CD14-positive monocyte (primary cell): ENCODE measurements at regions not wholly inside any gene's neighbourhood (a gene's known extent, or its start where the extent isn't known, plus 50 kb on each side); places are given as distances from the start of the nearest gene placed in this dataset.
A peak's percentile ranks its signal among the peaks of the same experiment; 100 is the strongest.

Experiments
- DNase-seq, 3 donors: peaks; one replicate each; pipeline ENCODE4 v3.0.0-alpha.2; 2011 to 2022
- H2AFZ ChIP-seq: 2 replicates; pipeline ENCODE4 v1.6.0; 2012; ENCODE audit warnings: mild to moderate bottlenecking, low read depth, low read length, inconsistent platforms; ENCODE audit not compliant: insufficient read depth, poor library complexity, severe bottlenecking
- H3K27ac ChIP-seq, 2 donors: 1 replicate in 1 of 2; 2 replicates in 1 of 2; pipeline ENCODE4 v1.5.1; 2012 to 2013; ENCODE audit warnings: low read length in 2 of 2, control low read depth in 1 of 2, inconsistent platforms in 1 of 2, low read depth in 1 of 2, mild to moderate bottlenecking in 1 of 2
- H3K27me3 ChIP-seq, 2 donors: one replicate each; pipeline versions ENCODE4 v1.6.0 to v1.6.1; 2011 to 2013; ENCODE audit warnings: low read length in 2 of 2; ENCODE audit not compliant: control insufficient read depth in 2 of 2, insufficient read depth in 2 of 2
- H3K36me3 ChIP-seq, 2 donors: replicated peaks in 1 of 2; 1 replicate in 1 of 2; 2 replicates in 1 of 2; pipeline versions ENCODE4 v1.5.1 to v1.6.1; 2012 to 2013; ENCODE audit warnings: low read length in 2 of 2, control low read depth in 1 of 2, inconsistent platforms in 1 of 2, mild to moderate bottlenecking in 1 of 2; ENCODE audit not compliant: insufficient read depth in 2 of 2, control insufficient read depth in 1 of 2
- H3K4me1 ChIP-seq, 2 donors: 1 replicate in 1 of 2; 2 replicates in 1 of 2; pipeline versions ENCODE4 v1.5.1 to v1.6.1; 2012 to 2013; ENCODE audit warnings: low read length in 2 of 2, control low read depth in 1 of 2, inconsistent platforms in 1 of 2, mild to moderate bottlenecking in 1 of 2, moderate library complexity in 1 of 2; ENCODE audit not compliant: insufficient read depth in 2 of 2, control insufficient read depth in 1 of 2
- H3K4me2 ChIP-seq: replicated peaks from 2 replicates; pipeline ENCODE3; 2012; ENCODE audit warnings: low read length, moderate library complexity, mild to moderate bottlenecking; ENCODE audit not compliant: poor library complexity, severe bottlenecking; ENCODE audit errors: extremely low read depth
- H3K4me3 ChIP-seq, 3 experiments: fragments of 200-600 bp in 1 of 3; sonication (generic) in 1 of 3; replicated peaks in 1 of 3; 1 replicate in 2 of 3; 2 replicates in 1 of 3; pipeline ENCODE4 v1.5.1; 2011 to 2013; ENCODE audit warnings: low read length in 3 of 3, mild to moderate bottlenecking in 3 of 3, control low read depth in 2 of 3, low read depth in 2 of 3, inconsistent platforms in 1 of 3, moderate library complexity in 1 of 3
- H3K79me2 ChIP-seq: 2 replicates; pipeline ENCODE4 v1.6.0; 2012; ENCODE audit warnings: mild to moderate bottlenecking, control low read depth, inconsistent platforms, low read length, moderate library complexity; ENCODE audit not compliant: insufficient read depth
- H3K9ac ChIP-seq: 2 replicates; pipeline ENCODE4 v1.6.0; 2017; ENCODE audit warnings: low read length, mild to moderate bottlenecking; ENCODE audit not compliant: insufficient read depth, poor library complexity, severe bottlenecking
- H3K9me3 ChIP-seq, 2 donors: replicated peaks in 1 of 2; 1 replicate in 1 of 2; 2 replicates in 1 of 2; pipeline versions ENCODE4 v1.5.1 to v1.6.1; 2012 to 2013; ENCODE audit warnings: low read length in 2 of 2, control low read depth in 1 of 2; ENCODE audit not compliant: control insufficient read depth in 1 of 2, insufficient read depth in 1 of 2
- H4K20me1 ChIP-seq: 2 replicates; pipeline ENCODE4 v1.6.0; 2012; ENCODE audit warnings: mild to moderate bottlenecking, low read length, control low read depth, moderate library complexity; ENCODE audit not compliant: insufficient read depth
- H3K27ac Mint-ChIP-seq, 7 donors: one replicate each; pipeline ENCODE4 v1.8.0; 2020; ENCODE audit warnings: mild to moderate bottlenecking in 7 of 7, mixed read lengths in 7 of 7, moderate library complexity in 6 of 7, inconsistent platforms in 2 of 7
- H3K27me3 Mint-ChIP-seq, 3 donors: one replicate each; pipeline ENCODE4 v1.8.0; 2021 to 2022; ENCODE audit warnings: low read depth in 3 of 3, mild to moderate bottlenecking in 3 of 3, mixed read lengths in 3 of 3, moderate library complexity in 3 of 3, inconsistent platforms in 1 of 3
- H3K36me3 Mint-ChIP-seq, 2 donors: one replicate each; pipeline ENCODE4 v1.8.0; 2020; ENCODE audit warnings: mixed read lengths in 2 of 2, inconsistent platforms in 1 of 2, mild to moderate bottlenecking in 1 of 2
- H3K4me1 Mint-ChIP-seq: one replicate; pipeline ENCODE4 v1.8.0; 2020; ENCODE audit warnings: mild to moderate bottlenecking, mixed read lengths
- H3K4me3 Mint-ChIP-seq, 2 donors: one replicate each; pipeline ENCODE4 v1.8.0; 2020; ENCODE audit warnings: mild to moderate bottlenecking in 2 of 2, mixed read lengths in 2 of 2, moderate library complexity in 1 of 2
- H3K9me3 Mint-ChIP-seq, 7 donors: one replicate each; pipeline ENCODE4 v1.8.0; 2020 to 2022; ENCODE audit warnings: mixed read lengths in 7 of 7, mild to moderate bottlenecking in 6 of 7, moderate library complexity in 6 of 7, inconsistent platforms in 2 of 7
- WGBS: methylation state at CpG from one replicate; pipeline ENCODE4 v1.1.5; 2013; ENCODE audit warnings: missing lambda C conversion rate; ENCODE audit not compliant: insufficient coverage; 5-methylcytosine and 5-hydroxymethylcytosine counted together
- intact Hi-C, 2 donors: fragments of 100-400 bp; cut with micrococcal nuclease; formaldehyde crosslinking; loops; one replicate each; pipeline versions ENCODE4 v1.15.0 to v1.15.1; 2023
- TF ChIP-seq, protein P1 (sequence below): fragments of 200-600 bp; IDR thresholded peaks from one replicate; pipeline ENCODE4 v1.8.0; 2022; ENCODE audit warnings: antibody characterized with exemption, mild to moderate bottlenecking

DNA sequence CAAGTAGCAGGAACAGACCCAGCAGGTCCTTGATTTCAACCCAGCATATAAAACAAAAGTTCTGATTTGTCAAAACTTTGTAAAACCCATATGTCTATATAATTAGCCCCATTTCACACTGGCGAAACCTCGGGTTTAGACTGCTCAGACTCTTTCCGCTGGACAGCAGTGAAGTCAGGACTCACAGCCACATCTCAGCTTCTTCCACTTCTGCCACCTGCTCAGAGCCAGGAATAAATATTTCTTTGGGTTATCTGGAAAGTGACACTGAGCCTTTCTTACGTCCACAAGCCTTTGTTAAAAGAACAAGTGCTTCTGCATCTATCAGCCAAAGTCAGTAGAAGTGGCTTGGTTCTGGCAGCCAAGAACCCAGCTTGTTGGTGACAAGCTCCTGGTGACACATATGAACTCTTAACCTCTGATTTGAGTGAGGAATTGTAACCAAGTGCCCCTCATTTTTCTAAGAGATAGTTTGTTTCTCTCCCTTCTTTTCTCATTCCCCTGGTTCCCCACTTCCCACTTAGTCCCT, 118.1 kb upstream of the CHD2 start:
- H3K36me3 Mint-ChIP-seq = peaks cover 24 to 46% of the 10 kb centered on the region in 2 donors
- Histone ChIP-seq H3K4me1 (no peaks in the 10 kb centered on the region), H3K36me3 (peaks cover 0 to 12% of the 10 kb centered on the region in 2 donors), H3K4me2 (no peak overlapping the region), H3K27me3 (no peaks in the 10 kb centered on the region), H3K79me2 (no peaks in the 10 kb centered on the region), H3K4me3 (no peak overlapping the region), H2AFZ (no peak overlapping the region), H3K27ac (no peak overlapping the region), H3K9me3 (peaks cover 21 to 22% of the 10 kb centered on the region in 2 donors), H3K9ac (no peak overlapping the region), H4K20me1 (no peaks in the 10 kb centered on the region)
- peak overlapping the region in 1 of 7 donors; percentile 10 for H3K27ac Mint-ChIP-seq
- no peak overlapping the region for H3K4me3 Mint-ChIP-seq
- no peak for DNase-seq
- TF ChIP-seq, protein P1, sequence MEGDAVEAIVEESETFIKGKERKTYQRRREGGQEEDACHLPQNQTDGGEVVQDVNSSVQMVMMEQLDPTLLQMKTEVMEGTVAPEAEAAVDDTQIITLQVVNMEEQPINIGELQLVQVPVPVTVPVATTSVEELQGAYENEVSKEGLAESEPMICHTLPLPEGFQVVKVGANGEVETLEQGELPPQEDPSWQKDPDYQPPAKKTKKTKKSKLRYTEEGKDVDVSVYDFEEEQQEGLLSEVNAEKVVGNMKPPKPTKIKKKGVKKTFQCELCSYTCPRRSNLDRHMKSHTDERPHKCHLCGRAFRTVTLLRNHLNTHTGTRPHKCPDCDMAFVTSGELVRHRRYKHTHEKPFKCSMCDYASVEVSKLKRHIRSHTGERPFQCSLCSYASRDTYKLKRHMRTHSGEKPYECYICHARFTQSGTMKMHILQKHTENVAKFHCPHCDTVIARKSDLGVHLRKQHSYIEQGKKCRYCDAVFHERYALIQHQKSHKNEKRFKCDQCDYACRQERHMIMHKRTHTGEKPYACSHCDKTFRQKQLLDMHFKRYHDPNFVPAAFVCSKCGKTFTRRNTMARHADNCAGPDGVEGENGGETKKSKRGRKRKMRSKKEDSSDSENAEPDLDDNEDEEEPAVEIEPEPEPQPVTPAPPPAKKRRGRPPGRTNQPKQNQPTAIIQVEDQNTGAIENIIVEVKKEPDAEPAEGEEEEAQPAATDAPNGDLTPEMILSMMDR = no peak
- H3K4me1 Mint-ChIP-seq = peaks cover 3% of the 10 kb centered on the region
- H3K27me3 Mint-ChIP-seq = peaks cover 0 to 2% (median 0%) of the 10 kb centered on the region in 3 donors
- H3K9me3 Mint-ChIP-seq = peaks cover 9 to 26% (median 18%) of the 10 kb centered on the region in 7 donors
- intact Hi-C loops = no loop called here
- WGBS = 88% methylated on average over 1 of the region's 4 CpGs

DNA sequence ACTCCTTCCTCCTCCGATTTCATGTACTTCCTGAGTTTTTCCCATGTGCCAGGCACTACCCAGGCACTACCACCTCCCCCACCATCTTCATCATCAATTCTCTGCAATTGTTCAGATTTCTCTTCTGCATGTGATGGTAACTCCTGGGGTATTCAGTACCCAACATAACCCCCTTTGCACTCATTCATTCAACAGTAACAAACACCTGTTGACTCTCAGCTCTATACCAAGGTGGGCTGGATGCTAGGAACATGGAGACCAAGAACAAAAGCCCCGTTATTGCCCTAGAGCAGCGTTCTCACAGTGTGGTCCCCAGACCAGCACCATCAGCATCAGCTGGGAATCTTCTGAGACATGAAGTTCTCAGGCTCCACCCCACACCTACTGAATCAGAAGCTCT, 113.0 kb upstream of the CHD2 start:
- Histone ChIP-seq H3K9ac (no peak overlapping the region), H3K27ac (no peak overlapping the region), H3K4me1 (no peaks in the 10 kb centered on the region), H4K20me1 (no peaks in the 10 kb centered on the region), H2AFZ (no peak overlapping the region), H3K27me3 (no peaks in the 10 kb centered on the region), H3K4me2 (no peak overlapping the region), H3K36me3 (no peaks in the 10 kb centered on the region), H3K79me2 (no peaks in the 10 kb centered on the region), H3K4me3 (no peak overlapping the region), H3K9me3 (peaks cover 0 to 9% of the 10 kb centered on the region in 2 donors)
- intact Hi-C loops = no loop called here
- Mint-ChIP-seq H3K27me3 (no peaks in the 10 kb centered on the region), H3K36me3 (peaks cover 28 to 36% of the 10 kb centered on the region in 2 donors), H3K27ac (no peak overlapping the region), H3K9me3 (peaks cover 3 to 14% (median 7%) of the 10 kb centered on the region in 7 donors), H3K4me1 (peaks cover 3% of the 10 kb centered on the region), H3K4me3 (no peak overlapping the region)
- TF ChIP-seq, protein P1 = no peak
- 95% methylated on average over 3 of the region's 3 CpGs for WGBS
- DNase-seq = no peak
